K562 (cell line): ENCODE measurements at regions not wholly inside any gene's neighbourhood (a gene's known extent, or its start where the extent isn't known, plus 50 kb on each side); places are given as distances from the start of the nearest gene placed in this dataset.
A peak's percentile ranks its signal among the peaks of the same experiment; 100 is the strongest.

Experiments used
- ATAC-seq: fragments of 200-7000 bp; cut with Tn5 transposase; 3 replicates; pipeline ENCODE4 v1.9.1; 2020; ENCODE audit warnings: moderate library complexity
- BruUV-seq: library from RNA; stranded (reverse); fragments of 400-500 nt; replicated peaks from 2 replicates; lab custom pipeline; 2021; lab: Mats Ljungman, UMichigan
- CTCF ChIA-PET: fragments of 300-600 bp; formaldehyde crosslinking; extraction: SDS; loops from one replicate; lab custom pipeline; 2021; ENCODE audit warnings: low intra/inter-chr PET ratio; lab: Yijun Ruan, JAX
- POLR2A ChIA-PET: fragments of 300-600, 350-650 bp; sonication (Branson Sonifier 250); formaldehyde crosslinking; extraction: SDS; loops from one replicate; lab custom pipeline; 2021; ENCODE audit warnings: antibody characterized with exemption, inconsistent platforms; lab: Yijun Ruan, JAX
- DNase-seq, 4 experiments: peaks; one replicate each; pipeline versions ENCODE4 v3.0.0 to v3.0.0-alpha.2; 2011 to 2018; ENCODE audit warnings: low spot score in 3 of 4, mixed read lengths in 3 of 4; ENCODE audit errors: extremely low read depth in 1 of 4
- FAIRE-seq: peaks from 2 replicates; lab custom pipeline; 2011; peaks lifted over from hg19 to GRCh38; lab: Jason Lieb, UNC
- H2AFZ ChIP-seq: 2 replicates; pipeline ENCODE4 v1.6.0; 2011; ENCODE audit warnings: low read depth, low read length, control low read depth, inconsistent platforms
- H3K27ac ChIP-seq: fragments of 200-600 bp; 3 replicates; pipeline ENCODE4 v1.8.0; 2011; ENCODE audit warnings: low read depth, mild to moderate bottlenecking, control low read depth, inconsistent platforms, low read length, moderate library complexity, mixed read lengths; ENCODE audit errors: extremely low read depth
- H3K27me3 ChIP-seq, 2 experiments: fragments of 300-600 bp in 1 of 2; 2 replicates in 1 of 2; 3 replicates in 1 of 2; pipeline versions ENCODE4 v1.6.0 to v1.8.0; 2011; ENCODE audit warnings: inconsistent platforms in 2 of 2, low read length in 2 of 2, mild to moderate bottlenecking in 1 of 2, mixed read lengths in 1 of 2, moderate library complexity in 1 of 2; ENCODE audit not compliant: control insufficient read depth in 2 of 2, insufficient read depth in 2 of 2
- H3K36me3 ChIP-seq: fragments of 300-600 bp; 3 replicates; pipeline ENCODE4 v1.8.0; 2011; ENCODE audit warnings: mild to moderate bottlenecking, low read length, inconsistent platforms; ENCODE audit not compliant: control insufficient read depth, insufficient read depth
- H3K4me1 ChIP-seq, 2 experiments: fragments of 200-600 bp in 1 of 2; replicated peaks in 1 of 2; 2 replicates in 1 of 2; 3 replicates in 1 of 2; pipeline versions ENCODE4 v1.5.1 to v1.8.0; 2011; ENCODE audit warnings: inconsistent platforms in 2 of 2, low read length in 2 of 2, mild to moderate bottlenecking in 1 of 2, mixed read lengths in 1 of 2, moderate library complexity in 1 of 2; ENCODE audit not compliant: control insufficient read depth in 2 of 2, insufficient read depth in 2 of 2
- H3K4me2 ChIP-seq: 2 replicates; pipeline ENCODE4 v1.6.1; 2011; ENCODE audit warnings: low read length, control low read depth, inconsistent platforms, mixed read lengths; ENCODE audit not compliant: insufficient read depth
- H3K4me3 ChIP-seq: fragments of 200-600 bp; sonication (generic), shearing (Covaris generic); 2 replicates; pipeline ENCODE4 v1.5.1; 2016; ENCODE audit warnings: control low read depth, inconsistent platforms
- H3K79me2 ChIP-seq: fragments of 200-600 bp; 3 replicates; pipeline ENCODE4 v1.8.0; 2011; ENCODE audit warnings: low read length, inconsistent platforms; ENCODE audit not compliant: control insufficient read depth, insufficient read depth
- H3K9ac ChIP-seq, 2 experiments: 2 replicates each; pipeline versions ENCODE4 v1.6.0 to v1.6.1; 2011; ENCODE audit warnings: low read depth in 2 of 2, low read length in 2 of 2, control low read depth in 1 of 2, inconsistent platforms in 1 of 2, mild to moderate bottlenecking in 1 of 2, mixed read lengths in 1 of 2; ENCODE audit not compliant: insufficient read depth in 1 of 2
- H3K9me1 ChIP-seq: one replicate; pipeline ENCODE4 v1.6.0; 2011; ENCODE audit warnings: inconsistent platforms, mild to moderate bottlenecking, low read length, moderate library complexity; ENCODE audit not compliant: control insufficient read depth, insufficient read depth
- H3K9me3 ChIP-seq: replicated peaks from 2 replicates; pipeline ENCODE4 v1.5.1; 2011; ENCODE audit warnings: low read depth, low read length, inconsistent platforms; ENCODE audit not compliant: control insufficient read depth, insufficient read depth
- H4K20me1 ChIP-seq: replicated peaks from 2 replicates; pipeline ENCODE4 v1.6.1; 2011; ENCODE audit warnings: low read length, inconsistent platforms, mixed read lengths; ENCODE audit not compliant: control insufficient read depth, insufficient read depth
- BDP1 ChIP-seq: IDR thresholded peaks from 3 replicates; pipeline ENCODE4 v1.6.1; 2011; ENCODE audit not compliant: insufficient read length, insufficient read depth
- BRD4 ChIP-seq: fragments of 200-600 bp; sonication (generic); IDR thresholded peaks from 2 replicates; pipeline ENCODE4 v1.6.1; 2017; ENCODE audit warnings: inconsistent platforms
- CBFA2T2 ChIP-seq: fragments of 450-650 bp; conservative IDR thresholded peaks from 2 replicates; pipeline ENCODE4 v1.6.1; 2017; ENCODE audit warnings: mild to moderate bottlenecking
- CHD1 ChIP-seq: fragments of 200-600 bp; sonication (generic); IDR thresholded peaks from one replicate; pipeline ENCODE4 v1.6.1; 2012; ENCODE audit warnings: mild to moderate bottlenecking, moderate library complexity, low read length, inconsistent platforms
- EHMT2 ChIP-seq: fragments of 450-650 bp; IDR thresholded peaks from 2 replicates; pipeline ENCODE4 v1.6.1; 2018; ENCODE audit warnings: antibody characterized with exemption
- ELF4 ChIP-seq: fragments of 450-650 bp; formaldehyde crosslinking; IDR thresholded peaks from 2 replicates; pipeline ENCODE4 v1.4.0; 2022; ENCODE audit warnings: missing genetic modification characterization
- FIP1L1 ChIP-seq: fragments of 200-400 bp; formaldehyde crosslinking; IDR thresholded peaks from 2 replicates; pipeline ENCODE4 v1.6.1; 2018; ENCODE audit warnings: mild to moderate bottlenecking, low read depth, low read length; ENCODE audit not compliant: poor library complexity, severe bottlenecking
- MEIS2 ChIP-seq: fragments of 450-650 bp; IDR thresholded peaks from 2 replicates; pipeline ENCODE4 v1.6.1; 2014; ENCODE audit warnings: mild to moderate bottlenecking; ENCODE audit not compliant: partially characterized antibody
- MIER1 ChIP-seq: fragments of 450-650 bp; IDR thresholded peaks from 2 replicates; pipeline ENCODE4 v1.6.1; 2016; ENCODE audit warnings: antibody characterized with exemption, mild to moderate bottlenecking, low read depth
- MITF ChIP-seq: IDR thresholded peaks from 2 replicates; pipeline ENCODE4 v1.6.1; 2014; ENCODE audit warnings: antibody characterized with exemption
- MXI1 ChIP-seq: IDR thresholded peaks from 2 replicates; pipeline ENCODE4 v1.6.1; 2011; ENCODE audit warnings: low read depth, mild to moderate bottlenecking, improper control_type of control experiment, low read length
- NONO ChIP-seq, 2 experiments: fragments of 200-400 bp in 1 of 2; fragments of 450-650 bp in 1 of 2; formaldehyde crosslinking in 1 of 2; IDR thresholded peaks; 2 replicates each; pipeline ENCODE4 v1.6.1; 2017; ENCODE audit warnings: low read depth in 2 of 2, mild to moderate bottlenecking in 2 of 2, moderate library complexity in 2 of 2, low read length in 1 of 2
- NRF1 ChIP-seq, 2 experiments: fragments of 450-650 bp; IDR thresholded peaks in 1 of 2; conservative IDR thresholded peaks in 1 of 2; 2 replicates each; pipeline ENCODE4 v1.6.1; 2014; ENCODE audit warnings: mild to moderate bottlenecking in 2 of 2
- PHB2 ChIP-seq: fragments of 450-650 bp; IDR thresholded peaks from 2 replicates; pipeline ENCODE4 v1.6.1; 2017; ENCODE audit warnings: low read depth
- PURB ChIP-seq: sonication (generic); formaldehyde crosslinking; IDR thresholded peaks from 2 replicates; pipeline ENCODE4 v1.9.0; 2021; ENCODE audit warnings: low read depth, mild to moderate bottlenecking, missing genetic modification reagents
- RBM25 ChIP-seq: fragments of 200-400 bp; formaldehyde crosslinking; IDR thresholded peaks from 2 replicates; pipeline ENCODE4 v1.6.1; 2018; ENCODE audit warnings: low read length, low read depth, moderate library complexity; ENCODE audit not compliant: severe bottlenecking
- TCF3 ChIP-seq: sonication (generic); formaldehyde crosslinking; IDR thresholded peaks from 2 replicates; pipeline ENCODE4 v1.4.0; 2020; ENCODE audit warnings: mild to moderate bottlenecking, missing genetic modification reagents
- TEAD4 ChIP-seq, 2 experiments: sonication (generic) in 1 of 2; formaldehyde crosslinking in 1 of 2; IDR thresholded peaks; 2 replicates each; pipeline versions ENCODE4 v1.6.1 to v1.8.0; 2012 to 2022; ENCODE audit warnings: borderline replicate concordance in 1 of 2, inconsistent platforms in 1 of 2, low read length in 1 of 2, mild to moderate bottlenecking in 1 of 2, missing genetic modification reagents in 1 of 2
- TOE1 ChIP-seq, 2 experiments: fragments of 450-650 bp in 1 of 2; sonication (generic) in 1 of 2; formaldehyde crosslinking in 1 of 2; IDR thresholded peaks; 2 replicates each; pipeline versions ENCODE4 v1.7.1 to v1.8.0; 2016 to 2022; ENCODE audit warnings: borderline replicate concordance in 2 of 2, mild to moderate bottlenecking in 2 of 2, antibody characterized with exemption in 1 of 2, inconsistent platforms in 1 of 2, low read depth in 1 of 2, missing genetic modification reagents in 1 of 2, moderate library complexity in 1 of 2
- ZFP30 ChIP-seq: fragments of 250-450 bp; sonication (Bioruptor Pico); IDR thresholded peaks from 2 replicates; pipeline ENCODE4 v1.8.0; 2022; ENCODE audit warnings: moderate library complexity, mild to moderate bottlenecking, inconsistent platforms, borderline replicate concordance
- ZKSCAN8 ChIP-seq: fragments of 200-800 bp; sonication (Bioruptor generic); IDR thresholded peaks from 2 replicates; pipeline ENCODE4 v1.6.1; 2016; ENCODE audit warnings: missing genetic modification characterization, missing compliant biosample characterization
- ZNF444 ChIP-seq: fragments of 250-450 bp; sonication (Bioruptor Pico); IDR thresholded peaks from 2 replicates; pipeline ENCODE4 v1.4.0; 2020; ENCODE audit warnings: mild to moderate bottlenecking, moderate library complexity
- ZSCAN29 ChIP-seq: fragments of 450-650 bp; IDR thresholded peaks from 2 replicates; pipeline ENCODE4 v1.6.1; 2017
- WGBS: fragments of 100-300 bp; shearing (Covaris generic); methylation state at CpG from one replicate; pipeline ENCODE4 v1.1.6; 2016; ENCODE audit warnings: low coverage, mixed read lengths; ENCODE audit not compliant: insufficient coverage; ENCODE audit errors: missing lambda C conversion rate; 5-methylcytosine and 5-hydroxymethylcytosine counted together
- in situ Hi-C: fragments of 300-500 bp; cut with MboI; formaldehyde crosslinking; loops from 4 replicates; pipeline ENCODE4 v1.15.0; 2018; ENCODE audit warnings: inconsistent platforms, mixed read lengths
- intact Hi-C: fragments of 100-400 bp; cut with micrococcal nuclease; formaldehyde crosslinking; loops from 2 replicates; pipeline ENCODE4 v1.14.2; 2022
- TF ChIP-seq, protein P1 (sequence below): fragments of 250-450 bp; sonication (Bioruptor Pico); IDR thresholded peaks from 2 replicates; pipeline ENCODE4 v1.5.0; 2021

- BruUV-seq: no TSS peak
- Histone ChIP-seq H3K36me3 (no peaks in the 10 kb centered on the region), H3K9me1 (no peaks in the 10 kb centered on the region), H3K4me2 (no peak overlapping the region), H3K4me3 (no peak overlapping the region), H3K27ac (no peak overlapping the region), H2AFZ (no peak overlapping the region), H4K20me1 (no peaks in the 10 kb centered on the region), H3K27me3 (no peaks in the 10 kb centered on the region), H3K9ac (no peak overlapping the region), H3K9me3 (no peaks in the 10 kb centered on the region), H3K79me2 (no peaks in the 10 kb centered on the region), H3K4me1 (no peaks in the 10 kb centered on the region; a peak in 1 of 5 replicates)
- DNase-seq: no peak
- POLR2A ChIA-PET: interaction anchor here (0.8 kb wide), 1 partner anchor 11 kb away, joined by 3 read pairs; no protein-coding TSS in a partner anchor
- WGBS: 28% methylated on average over 1 of the region's 1 CpG
- CTCF ChIA-PET: interaction anchor here (0.5 kb wide), 1 partner anchor 443 kb away, joined by 3 read pairs; no protein-coding TSS in a partner anchor
- no peak for FAIRE-seq
- 0 out of 3 replicates have a peak, but pooled peaks have one; percentile 51 for ATAC-seq
- intact Hi-C loops: no loop called here
- in situ Hi-C loops: no loop called here
- TF ChIP-seq MXI1 (no peak), ZKSCAN8 (CRISPR knock-in tag) (no peak), MEIS2 (peak; percentile 60), NRF1 (conservative IDR thresholded peaks at IDR 0.05 in 1 of 2, IDR thresholded peaks at IDR 0.05 in 1 of 2) (no peak), ZSCAN29 (no peak), BDP1 (no peak), EHMT2 (no peak), PURB (CRISPR knock-in tag) (no peak), NONO (IDR thresholded peaks at IDR 0.05; ENCODE audit: low read depth in 2 of 2, low read length in 1 of 2) (no peak), TEAD4 (IDR thresholded peaks at IDR 0.05; ENCODE audit: low read length) (peak; percentile 32; the same call in 1 of the 2 replicates), TEAD4 (CRISPR knock-in tag; IDR thresholded peaks at IDR 0.05; ENCODE audit: borderline replicate concordance) (no peak), MITF (no peak), FIP1L1 (no peak), CBFA2T2 (0 out of 2 replicates have a peak, but pooled peaks have one; percentile 10), PHB2 (no peak), TOE1 (IDR thresholded peaks at IDR 0.05; ENCODE audit: borderline replicate concordance) (no peak), TOE1 (CRISPR knock-in tag; IDR thresholded peaks at IDR 0.05; ENCODE audit: borderline replicate concordance, low read depth) (no peak), BRD4 (no peak), MIER1 (no peak), RBM25 (no peak), ZNF444 (CRISPR knock-in tag) (no peak), ZFP30 (no peak), TCF3 (CRISPR knock-in tag) (peak; percentile 56), CHD1 (no peak), ELF4 (CRISPR knock-in tag) (no peak)
- TF ChIP-seq, protein P1, sequence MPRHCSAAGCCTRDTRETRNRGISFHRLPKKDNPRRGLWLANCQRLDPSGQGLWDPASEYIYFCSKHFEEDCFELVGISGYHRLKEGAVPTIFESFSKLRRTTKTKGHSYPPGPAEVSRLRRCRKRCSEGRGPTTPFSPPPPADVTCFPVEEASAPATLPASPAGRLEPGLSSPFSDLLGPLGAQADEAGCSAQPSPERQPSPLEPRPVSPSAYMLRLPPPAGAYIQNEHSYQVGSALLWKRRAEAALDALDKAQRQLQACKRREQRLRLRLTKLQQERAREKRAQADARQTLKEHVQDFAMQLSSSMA: no peak
These were observed 463.7 kb upstream of the SEMA3A start for GRCh38 chr7:84658286-84658685.
